Tibial artery (tissue), 4 donors: ENCODE measurements at regions not wholly inside any gene's neighbourhood (a gene's known extent, or its start where the extent isn't known, plus 50 kb on each side); places are given as distances from the start of the nearest gene placed in this dataset.

Experiments used
- DNase-seq, 2 donors: peaks; one replicate each; pipeline ENCODE4 v3.0.0-alpha.2; 2019
- H3K27ac ChIP-seq, 2 donors: fragments of 200-600 bp; sonication (generic) in 1 of 2; 1 replicate in 1 of 2; 2 replicates in 1 of 2; pipeline ENCODE4 v1.5.1; 2018 to 2019; ENCODE audit warnings: mild to moderate bottlenecking in 1 of 2
- H3K27me3 ChIP-seq, 2 donors: fragments of 200-600 bp; sonication (generic) in 1 of 2; one replicate each; pipeline versions ENCODE4 v1.5.1 to v1.6.0; 2016 to 2019
- H3K36me3 ChIP-seq, 3 donors: fragments of 200-600 bp; sonication (generic) in 2 of 3; one replicate each; pipeline ENCODE4 v1.5.1; 2016 to 2019; ENCODE audit warnings: mild to moderate bottlenecking in 2 of 3
- H3K4me1 ChIP-seq, 4 donors: fragments of 200-600 bp; sonication (generic) in 2 of 4; 1 replicate in 3 of 4; 2 replicates in 1 of 4; pipeline ENCODE4 v1.5.1; 2016 to 2019
- H3K4me3 ChIP-seq, 2 donors: fragments of 200-600 bp; sonication (generic) in 1 of 2; 1 replicate in 1 of 2; 2 replicates in 1 of 2; pipeline ENCODE4 v1.5.1; 2018 to 2019; ENCODE audit warnings: mild to moderate bottlenecking in 2 of 2
- H3K9me3 ChIP-seq, 3 donors: fragments of 200-600 bp; sonication (generic) in 1 of 3; one replicate each; pipeline ENCODE4 v1.5.1; 2016 to 2019
- intact Hi-C: fragments of 100-400 bp; cut with DNase I; formaldehyde crosslinking; loops from one replicate; pipeline ENCODE4 v1.15.0; 2023; ENCODE audit warnings: low total_unique reads
- TF ChIP-seq, protein P1 (sequence below), 2 experiments: fragments of 200-600 bp in 1 of 2; fragments of 450-650 bp in 1 of 2; IDR thresholded peaks; one replicate each; pipeline ENCODE4 v1.5.1; 2017 to 2019; ENCODE audit warnings: antibody characterized with exemption in 2 of 2, mild to moderate bottlenecking in 1 of 2, moderate library complexity in 1 of 2

DNA sequence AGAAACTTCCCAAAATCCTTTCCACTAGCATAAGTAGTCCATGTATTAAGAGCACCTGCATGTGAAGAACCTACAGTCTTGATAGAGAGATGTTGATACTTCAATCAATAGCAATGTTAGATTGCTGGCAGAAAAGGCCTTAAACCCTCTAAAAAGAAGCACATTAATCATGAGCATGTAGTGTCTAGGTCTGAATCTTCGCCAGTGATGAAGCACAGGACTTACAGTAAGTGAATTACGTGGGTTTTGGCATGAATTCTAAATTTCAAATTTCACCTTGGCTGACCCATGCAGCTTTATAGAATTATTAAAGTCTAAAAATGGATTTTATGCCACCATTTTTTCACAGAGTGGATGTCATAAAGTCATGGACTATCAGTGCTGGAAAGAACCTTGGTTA, 791.6 kb upstream of the NOVA1 start:
- Histone ChIP-seq H3K36me3 (no peaks in the 10 kb centered on the region), H3K9me3 (no peaks in the 10 kb centered on the region), H3K4me1 (no peaks in the 10 kb centered on the region), H3K4me3 (no peak overlapping the region), H3K27me3 (no peaks in the 10 kb centered on the region), H3K27ac (no peak overlapping the region)
- DNase-seq = no peak
- intact Hi-C loops = no loop called here
- TF ChIP-seq, protein P1, sequence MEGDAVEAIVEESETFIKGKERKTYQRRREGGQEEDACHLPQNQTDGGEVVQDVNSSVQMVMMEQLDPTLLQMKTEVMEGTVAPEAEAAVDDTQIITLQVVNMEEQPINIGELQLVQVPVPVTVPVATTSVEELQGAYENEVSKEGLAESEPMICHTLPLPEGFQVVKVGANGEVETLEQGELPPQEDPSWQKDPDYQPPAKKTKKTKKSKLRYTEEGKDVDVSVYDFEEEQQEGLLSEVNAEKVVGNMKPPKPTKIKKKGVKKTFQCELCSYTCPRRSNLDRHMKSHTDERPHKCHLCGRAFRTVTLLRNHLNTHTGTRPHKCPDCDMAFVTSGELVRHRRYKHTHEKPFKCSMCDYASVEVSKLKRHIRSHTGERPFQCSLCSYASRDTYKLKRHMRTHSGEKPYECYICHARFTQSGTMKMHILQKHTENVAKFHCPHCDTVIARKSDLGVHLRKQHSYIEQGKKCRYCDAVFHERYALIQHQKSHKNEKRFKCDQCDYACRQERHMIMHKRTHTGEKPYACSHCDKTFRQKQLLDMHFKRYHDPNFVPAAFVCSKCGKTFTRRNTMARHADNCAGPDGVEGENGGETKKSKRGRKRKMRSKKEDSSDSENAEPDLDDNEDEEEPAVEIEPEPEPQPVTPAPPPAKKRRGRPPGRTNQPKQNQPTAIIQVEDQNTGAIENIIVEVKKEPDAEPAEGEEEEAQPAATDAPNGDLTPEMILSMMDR (IDR thresholded peaks at IDR 0.05) = no peak

DNA sequence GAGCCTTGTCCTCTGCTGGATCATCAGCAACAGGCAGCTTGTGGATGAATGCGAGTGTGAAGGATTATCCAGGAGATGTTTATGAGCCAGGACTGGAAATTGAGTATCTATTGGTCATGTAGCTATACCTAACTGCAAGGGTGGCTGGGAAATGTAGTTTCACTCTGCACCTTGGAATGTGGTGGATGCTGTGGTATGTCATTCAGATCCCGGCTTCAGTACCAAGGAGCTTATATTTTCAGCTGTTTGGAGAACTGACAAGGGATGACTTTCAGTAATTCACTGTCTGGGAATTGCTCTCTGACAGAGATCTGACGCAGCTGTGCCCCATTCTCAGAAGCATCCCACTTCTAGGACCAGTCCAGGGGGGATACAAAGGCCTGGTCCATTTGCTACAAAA, 792.3 kb upstream of the NOVA1 start:
- H3K36me3 ChIP-seq = no peaks in the 10 kb centered on the region
- TF ChIP-seq, protein P1 (IDR thresholded peaks at IDR 0.05) = no peak
- DNase-seq = no peak
- no peak overlapping the region for H3K4me3 ChIP-seq
- no peaks in the 10 kb centered on the region for H3K9me3 ChIP-seq
- H3K27me3 ChIP-seq = no peaks in the 10 kb centered on the region
- no peaks in the 10 kb centered on the region for H3K4me1 ChIP-seq
- intact Hi-C loops = no loop called here
- H3K27ac ChIP-seq = no peak overlapping the region

DNA sequence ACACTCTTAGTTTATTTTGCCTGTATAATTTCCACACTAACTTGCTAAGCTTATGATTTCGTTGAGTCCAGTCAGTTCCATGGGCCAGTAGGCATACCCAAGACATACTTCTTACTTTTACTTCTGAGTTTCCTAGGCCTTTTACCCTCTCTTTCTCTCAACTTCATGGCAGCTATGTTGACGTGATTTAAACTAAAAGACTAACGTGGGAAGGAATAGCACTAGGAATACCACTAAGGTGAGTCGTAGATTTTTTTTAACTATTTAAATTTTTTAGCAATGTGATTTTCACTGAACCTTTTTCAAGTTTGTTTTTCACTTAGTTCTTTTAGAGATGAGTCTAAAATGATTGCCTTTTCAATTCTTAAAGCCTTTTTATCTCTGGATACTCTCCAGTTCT, 793.5 kb upstream of the NOVA1 start:
- no peaks in the 10 kb centered on the region for H3K36me3 ChIP-seq
- H3K9me3 ChIP-seq = no peaks in the 10 kb centered on the region
- no peaks in the 10 kb centered on the region for H3K27me3 ChIP-seq
- TF ChIP-seq, protein P1 (IDR thresholded peaks at IDR 0.05) = no peak
- no peak for DNase-seq
- no peaks in the 10 kb centered on the region for H3K4me1 ChIP-seq
- no peak overlapping the region for H3K27ac ChIP-seq
- intact Hi-C loops = no loop called here
- H3K4me3 ChIP-seq = no peak overlapping the region

DNA sequence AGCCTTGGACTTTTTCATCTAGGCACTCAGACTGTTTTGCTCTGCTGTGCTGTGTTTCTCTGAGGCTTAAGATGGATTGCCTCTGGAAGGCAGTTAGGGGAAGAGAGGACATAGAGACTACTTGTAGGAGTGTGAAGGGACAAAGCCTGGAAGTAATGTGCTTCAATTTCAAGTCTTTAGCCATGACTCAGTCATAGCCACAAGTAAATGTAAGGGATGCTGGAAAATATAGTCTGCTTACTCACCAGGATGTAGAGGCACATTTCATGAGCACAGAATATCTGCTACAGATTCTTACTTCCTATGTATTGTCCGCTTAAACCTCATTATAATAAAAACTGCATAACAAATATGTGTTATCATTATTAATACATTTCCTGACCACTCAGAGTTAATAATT, 794.3 kb upstream of the NOVA1 start:
- Histone ChIP-seq H3K4me1 (no peaks in the 10 kb centered on the region), H3K27me3 (no peaks in the 10 kb centered on the region), H3K27ac (no peak overlapping the region), H3K36me3 (no peaks in the 10 kb centered on the region), H3K9me3 (no peaks in the 10 kb centered on the region), H3K4me3 (no peak overlapping the region)
- TF ChIP-seq, protein P1 (IDR thresholded peaks at IDR 0.05) = no peak
- intact Hi-C loops = no loop called here
- DNase-seq = no peak

DNA sequence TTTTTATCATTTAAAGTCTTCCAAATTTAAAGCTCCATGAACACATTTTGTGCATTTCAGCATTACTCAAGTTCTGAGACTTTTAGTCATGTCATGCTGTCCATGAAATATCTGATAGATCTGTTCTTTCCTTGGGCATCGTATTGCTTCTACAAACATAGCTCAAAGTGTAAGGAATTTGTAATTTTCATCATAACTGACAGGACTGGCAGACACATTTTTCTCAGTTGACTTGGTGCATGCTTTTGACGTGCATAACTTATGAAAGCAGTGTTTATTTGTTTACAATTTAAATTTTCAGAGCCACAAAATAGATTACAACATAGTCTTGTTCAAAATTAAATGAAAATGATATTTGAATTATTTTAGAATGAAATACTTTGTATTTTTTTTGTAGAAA, 812.1 kb upstream of the NOVA1 start:
- TF ChIP-seq, protein P1 (IDR thresholded peaks at IDR 0.05) = no peak
- Histone ChIP-seq H3K4me3 (no peak overlapping the region), H3K4me1 (no peaks in the 10 kb centered on the region), H3K9me3 (no peaks in the 10 kb centered on the region), H3K27me3 (no peaks in the 10 kb centered on the region), H3K36me3 (no peaks in the 10 kb centered on the region), H3K27ac (no peak overlapping the region)
- intact Hi-C loops = no loop called here
- no peak for DNase-seq

DNA sequence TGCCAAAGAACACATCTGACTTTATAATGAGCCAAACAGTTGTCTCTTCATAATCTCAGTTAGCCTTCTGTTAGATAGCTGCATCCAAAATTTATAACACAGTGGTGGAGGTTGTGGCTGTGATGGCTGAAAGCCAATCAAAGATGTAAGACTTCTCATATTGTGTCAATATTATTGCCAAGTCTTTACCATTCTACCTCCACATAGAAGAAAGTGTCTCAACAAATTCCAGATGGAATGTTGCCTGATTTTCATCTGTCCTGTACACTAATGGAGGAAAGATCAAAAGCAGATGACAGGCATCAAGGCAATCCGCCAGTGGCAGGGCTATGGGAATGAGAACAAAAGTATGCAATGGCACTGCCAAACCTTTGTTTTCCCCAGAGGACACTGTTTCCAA, 813.1 kb upstream of the NOVA1 start:
- Histone ChIP-seq H3K27me3 (no peaks in the 10 kb centered on the region), H3K4me1 (no peaks in the 10 kb centered on the region), H3K4me3 (no peak overlapping the region), H3K36me3 (no peaks in the 10 kb centered on the region), H3K27ac (no peak overlapping the region), H3K9me3 (no peaks in the 10 kb centered on the region)
- DNase-seq = no peak
- intact Hi-C loops = no loop called here
- TF ChIP-seq, protein P1 (IDR thresholded peaks at IDR 0.05) = no peak
